GM06990 (cell line): ENCODE measurements at regions not wholly inside any gene's neighbourhood (a gene's known extent, or its start where the extent isn't known, plus 50 kb on each side); places are given as distances from the start of the nearest gene placed in this dataset.
"Not testable (repeated sequence)": the region's sequence is repeated elsewhere in the genome, so short reads cannot be mapped to it uniquely, and the experiment has no call there.

ENCODE experiments used
- DNase-seq: peaks from one replicate; pipeline ENCODE4 v3.0.0-alpha.2; 2011; ENCODE audit not compliant: insufficient read length; ENCODE audit errors: extremely low read depth
- H3K27me3 ChIP-seq: replicated peaks from 2 replicates; pipeline ENCODE4 v1.6.0; 2011; ENCODE audit warnings: low read length; ENCODE audit not compliant: control insufficient read depth, insufficient read depth
- H3K36me3 ChIP-seq: 2 replicates; pipeline ENCODE4 v1.5.1; 2011; ENCODE audit warnings: low read length; ENCODE audit not compliant: control insufficient read depth, insufficient read depth
- H3K4me3 ChIP-seq: replicated peaks from 2 replicates; pipeline ENCODE4 v1.5.1; 2011; ENCODE audit warnings: low read depth, mild to moderate bottlenecking, control low read depth, low read length
- TF ChIP-seq, protein P1 (sequence below): IDR thresholded peaks from 2 replicates; pipeline ENCODE4 v1.5.1; 2011; ENCODE audit warnings: low read length, control low read depth, mild to moderate bottlenecking, inconsistent platforms; ENCODE audit not compliant: insufficient read depth, poor library complexity, severe bottlenecking

DNA sequence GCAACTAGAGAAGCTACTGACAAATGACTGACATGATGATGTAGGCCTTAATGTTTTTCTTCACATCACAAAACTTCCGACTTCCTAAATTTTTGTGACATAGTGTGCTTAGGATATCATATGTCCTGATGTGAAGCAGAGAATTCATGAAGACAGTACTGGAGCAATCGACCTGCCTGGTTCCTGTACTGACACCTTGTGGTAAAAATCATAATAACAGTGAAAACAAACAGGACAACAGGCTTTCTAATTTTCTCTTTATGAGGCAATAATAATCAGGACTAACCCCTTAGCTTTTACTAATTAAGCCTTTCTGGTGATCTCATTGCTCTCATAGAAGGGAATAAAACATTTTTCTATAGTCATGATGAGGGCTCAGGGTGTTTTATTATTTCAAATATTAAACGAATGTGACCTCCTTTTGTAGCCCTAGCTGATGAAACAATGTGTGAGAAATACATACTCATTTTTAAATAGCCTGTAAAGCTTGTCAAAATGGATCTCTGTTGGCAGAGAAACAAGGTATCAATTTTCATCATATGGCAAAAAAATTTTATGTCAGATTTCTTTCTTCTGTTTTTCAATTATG lies 158.4 kb downstream of the TENT5D start:
- no peak for DNase-seq

DNA sequence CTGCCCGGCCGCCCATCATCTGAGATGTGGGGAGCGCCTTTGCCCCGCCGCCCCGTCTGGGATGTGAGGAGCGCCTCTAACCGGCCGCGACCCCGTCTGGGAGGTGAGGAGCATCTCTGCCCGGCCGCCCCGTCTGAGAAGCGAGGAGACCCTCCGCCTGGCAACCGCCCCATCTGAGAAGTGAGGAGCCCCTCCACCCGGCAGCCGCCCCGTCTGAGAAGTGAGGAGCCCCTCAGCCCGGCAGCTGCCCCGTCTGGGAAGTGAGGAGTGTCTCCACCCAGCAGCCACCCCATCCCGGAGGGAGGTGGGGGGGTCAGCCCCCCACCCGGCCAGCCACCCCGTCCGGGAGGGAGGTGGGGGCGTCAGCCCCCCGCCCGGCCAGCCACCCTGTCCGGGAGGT lies 170.7 kb downstream of the TENT5D start:
- H3K36me3 ChIP-seq, DNase-seq, H3K4me3 ChIP-seq: not testable (repeated sequence)

More for the DNA sequence above, 158.4 kb downstream of the TENT5D start:
- TF ChIP-seq, protein P1, sequence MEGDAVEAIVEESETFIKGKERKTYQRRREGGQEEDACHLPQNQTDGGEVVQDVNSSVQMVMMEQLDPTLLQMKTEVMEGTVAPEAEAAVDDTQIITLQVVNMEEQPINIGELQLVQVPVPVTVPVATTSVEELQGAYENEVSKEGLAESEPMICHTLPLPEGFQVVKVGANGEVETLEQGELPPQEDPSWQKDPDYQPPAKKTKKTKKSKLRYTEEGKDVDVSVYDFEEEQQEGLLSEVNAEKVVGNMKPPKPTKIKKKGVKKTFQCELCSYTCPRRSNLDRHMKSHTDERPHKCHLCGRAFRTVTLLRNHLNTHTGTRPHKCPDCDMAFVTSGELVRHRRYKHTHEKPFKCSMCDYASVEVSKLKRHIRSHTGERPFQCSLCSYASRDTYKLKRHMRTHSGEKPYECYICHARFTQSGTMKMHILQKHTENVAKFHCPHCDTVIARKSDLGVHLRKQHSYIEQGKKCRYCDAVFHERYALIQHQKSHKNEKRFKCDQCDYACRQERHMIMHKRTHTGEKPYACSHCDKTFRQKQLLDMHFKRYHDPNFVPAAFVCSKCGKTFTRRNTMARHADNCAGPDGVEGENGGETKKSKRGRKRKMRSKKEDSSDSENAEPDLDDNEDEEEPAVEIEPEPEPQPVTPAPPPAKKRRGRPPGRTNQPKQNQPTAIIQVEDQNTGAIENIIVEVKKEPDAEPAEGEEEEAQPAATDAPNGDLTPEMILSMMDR: peak; percentile 53
- Histone ChIP-seq H3K4me3 (no peak overlapping the region), H3K36me3 (no peaks in the 10 kb centered on the region), H3K27me3 (no peaks in the 10 kb centered on the region)

DNA sequence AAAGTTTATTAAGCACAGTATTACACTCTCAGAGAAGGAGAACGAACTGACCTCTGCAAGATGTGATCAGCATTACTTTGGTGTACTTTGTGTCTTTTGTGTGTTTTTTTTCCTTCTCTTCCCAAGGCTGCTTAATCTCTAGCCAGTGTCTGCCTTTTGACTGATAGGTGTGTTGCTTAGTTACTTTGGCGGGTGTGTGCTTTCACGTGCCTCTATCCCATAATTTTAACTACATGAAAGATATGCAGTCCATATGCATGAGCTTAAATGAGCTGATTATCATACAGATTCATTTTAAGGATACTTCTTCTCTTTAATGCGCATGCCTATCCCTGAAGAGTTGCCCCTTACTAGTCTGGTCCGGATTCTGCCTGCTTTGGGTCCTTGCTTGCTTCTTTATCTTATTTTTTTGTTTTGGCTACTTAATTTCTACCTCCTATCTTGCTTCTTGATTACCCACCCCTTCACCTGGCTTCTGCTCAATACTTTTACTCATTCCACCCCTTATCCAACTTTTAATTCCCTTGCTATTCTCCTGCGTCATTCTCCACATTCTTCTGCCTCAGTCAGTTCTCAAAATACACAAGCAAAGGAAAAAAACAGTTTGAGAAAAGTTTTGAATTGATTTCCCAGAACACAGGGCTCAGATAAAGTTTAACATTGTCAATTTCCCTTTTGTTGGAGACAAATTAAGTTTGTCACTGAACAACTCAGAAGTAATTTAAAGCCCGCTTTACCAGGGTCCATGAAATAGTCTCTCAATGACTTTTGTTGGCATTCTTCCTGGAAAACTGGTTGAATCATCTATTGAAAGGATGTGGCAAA lies 182.0 kb downstream of the TENT5D start:
- H3K4me3 ChIP-seq: no peak overlapping the region
- no peaks in the 10 kb centered on the region for H3K36me3 ChIP-seq
- TF ChIP-seq, protein P1: no peak
- DNase-seq: no peak
- H3K27me3 ChIP-seq: no peaks in the 10 kb centered on the region

More for the DNA sequence above, 170.7 kb downstream of the TENT5D start:
- not testable (repeated sequence) for H3K27me3 ChIP-seq
